B cell (primary cell): ENCODE measurements at regions not wholly inside any gene's neighbourhood (a gene's known extent, or its start where the extent isn't known, plus 50 kb on each side); places are given as distances from the start of the nearest gene placed in this dataset.

Source experiments
- ATAC-seq: fragments of 200-7000 bp; cut with Tn5 transposase; one replicate; pipeline ENCODE4 v1.10.0; 2021; ENCODE audit warnings: low read depth, mild to moderate bottlenecking, moderate number of reproducible peaks, moderate library complexity
- CTCF ChIA-PET: fragments of 350-600 bp; sonication (Branson Sonifier 250); formaldehyde crosslinking; loops from one replicate; lab custom pipeline; 2021; ENCODE audit warnings: antibody characterized with exemption, inconsistent platforms; lab: Charles Lee
- POLR2A ChIA-PET: fragments of 350-600 bp; sonication (Branson Sonifier 250); formaldehyde crosslinking; loops from one replicate; lab custom pipeline; 2021; ENCODE audit warnings: antibody characterized with exemption; lab: Charles Lee
- DNase-seq: peaks from one replicate; pipeline ENCODE4 v3.0.0; 2013
- H2AFZ ChIP-seq: 2 replicates; pipeline ENCODE4 v1.6.1; 2012; ENCODE audit warnings: mild to moderate bottlenecking, low read depth, low read length; ENCODE audit not compliant: insufficient read depth, poor library complexity, severe bottlenecking
- H3K27ac ChIP-seq, 2 donors: 1 replicate in 1 of 2; 2 replicates in 1 of 2; pipeline ENCODE4 v1.5.1; 2012 to 2013; ENCODE audit warnings: low read length in 2 of 2, mild to moderate bottlenecking in 2 of 2, moderate library complexity in 1 of 2
- H3K27me3 ChIP-seq, 4 experiments: fragments of 200-600 bp in 1 of 4; sonication (generic) in 1 of 4; replicated peaks in 1 of 4; 1 replicate in 2 of 4; 2 replicates in 2 of 4; pipeline versions ENCODE4 v1.6.1 to v1.7.0; 2013 to 2016; ENCODE audit warnings: low read length in 3 of 4, mild to moderate bottlenecking in 2 of 4, mixed read lengths in 1 of 4, moderate library complexity in 1 of 4; ENCODE audit not compliant: insufficient read depth in 4 of 4, control insufficient read depth in 3 of 4; ENCODE audit errors: control extremely low read depth in 1 of 4
- H3K36me3 ChIP-seq, 2 experiments: replicated peaks in 1 of 2; 1 replicate in 1 of 2; 2 replicates in 1 of 2; pipeline versions ENCODE4 v1.6.1 to v1.7.1; 2013; ENCODE audit warnings: low read length in 1 of 2; ENCODE audit not compliant: insufficient read depth in 2 of 2, control insufficient read depth in 1 of 2; ENCODE audit errors: control extremely low read depth in 1 of 2, extremely low read depth in 1 of 2
- H3K4me1 ChIP-seq, 2 donors: fragments of 200-600 bp in 1 of 2; sonication (generic) in 1 of 2; 1 replicate in 1 of 2; 2 replicates in 1 of 2; pipeline versions ENCODE4 v1.5.1 to v1.6.1; 2013 to 2017; ENCODE audit warnings: low read length in 2 of 2; ENCODE audit not compliant: control insufficient read depth in 2 of 2, insufficient read depth in 2 of 2
- H3K4me2 ChIP-seq: replicated peaks from 2 replicates; pipeline ENCODE3; 2012; ENCODE audit warnings: mild to moderate bottlenecking, low read depth, low read length; ENCODE audit not compliant: poor library complexity, severe bottlenecking
- H3K4me3 ChIP-seq, 5 experiments: fragments of 200-600 bp in 1 of 5; sonication (generic) in 1 of 5; 1 replicate in 3 of 5; 2 replicates in 2 of 5; pipeline versions ENCODE4 v1.5.1 to v1.7.0; 2011 to 2016; ENCODE audit warnings: low read length in 4 of 5, mild to moderate bottlenecking in 4 of 5, low read depth in 2 of 5, control low read depth in 1 of 5, moderate library complexity in 1 of 5; ENCODE audit not compliant: insufficient read depth in 1 of 5; ENCODE audit errors: control extremely low read depth in 1 of 5, extremely low read depth in 1 of 5
- H3K79me2 ChIP-seq: fragments of 200-600 bp; sonication (generic); one replicate; pipeline ENCODE4 v1.6.0; 2016; ENCODE audit warnings: low read length; ENCODE audit not compliant: control insufficient read depth, insufficient read depth
- H3K9ac ChIP-seq: fragments of 200-600 bp; sonication (generic); 2 replicates; pipeline ENCODE4 v1.6.1; 2017; ENCODE audit warnings: mild to moderate bottlenecking, low read length, moderate library complexity
- H3K9me3 ChIP-seq, 3 donors: one replicate each; pipeline versions ENCODE4 v1.6.1 to v1.7.1; 2013; ENCODE audit warnings: low read length in 2 of 3; ENCODE audit not compliant: control insufficient read depth in 2 of 3, insufficient read depth in 1 of 3; ENCODE audit errors: control extremely low read depth in 1 of 3
- H4K20me1 ChIP-seq: 2 replicates; pipeline ENCODE4 v1.6.0; 2012; ENCODE audit warnings: mild to moderate bottlenecking, low read length; ENCODE audit not compliant: insufficient read depth, control insufficient read depth, poor library complexity, severe bottlenecking
- H3K27ac Mint-ChIP-seq: one replicate; pipeline ENCODE4 v1.8.0; 2021; ENCODE audit warnings: mixed read lengths
- H3K27me3 Mint-ChIP-seq: one replicate; pipeline ENCODE4 v1.8.0; 2021; ENCODE audit warnings: mixed read lengths
- H3K4me1 Mint-ChIP-seq: one replicate; pipeline ENCODE4 v1.8.0; 2021; ENCODE audit warnings: mixed read lengths
- H3K4me3 Mint-ChIP-seq: one replicate; pipeline ENCODE4 v1.8.0; 2021; ENCODE audit warnings: mixed read lengths
- H3K9me3 Mint-ChIP-seq: one replicate; pipeline ENCODE4 v1.8.0; 2022; ENCODE audit warnings: mixed read lengths; ENCODE audit not compliant: insufficient read depth
- CTCF ChIP-seq: fragments of 200-600 bp; IDR thresholded peaks from one replicate; pipeline ENCODE4 v1.8.0; 2022; ENCODE audit warnings: antibody characterized with exemption, mild to moderate bottlenecking
- EZH2 ChIP-seq: IDR thresholded peaks from 2 replicates; pipeline ENCODE4 v1.6.1; 2012; ENCODE audit warnings: borderline replicate concordance, low read depth, mild to moderate bottlenecking, moderate library complexity, low read length; ENCODE audit not compliant: insufficient read depth, poor library complexity, severe bottlenecking
- WGBS: methylation state at CpG from one replicate; pipeline ENCODE4 v1.1.5; 2013; ENCODE audit warnings: missing lambda C conversion rate; ENCODE audit not compliant: insufficient coverage; 5-methylcytosine and 5-hydroxymethylcytosine counted together
- intact Hi-C: fragments of 100-400 bp; cut with micrococcal nuclease; formaldehyde crosslinking; loops from one replicate; pipeline ENCODE4 v1.10.0; 2022

- no peak for ATAC-seq
- TF ChIP-seq CTCF (no peak), EZH2 (no peak)
- intact Hi-C loops, result no loop called here
- Histone ChIP-seq H3K4me1 (no peaks in the 10 kb centered on the region), H3K27ac (no peak overlapping the region), H3K9me3 (no peaks in the 10 kb centered on the region), H3K27me3 (no peaks in the 10 kb centered on the region), H3K79me2 (no peaks in the 10 kb centered on the region), H4K20me1 (no peaks in the 10 kb centered on the region), H3K4me2 (no peak overlapping the region), H2AFZ (no peak overlapping the region), H3K4me3 (no peak overlapping the region), H3K36me3 (no peaks in the 10 kb centered on the region), H3K9ac (no peak overlapping the region)
- CTCF ChIA-PET, result no interaction called here
- DNase-seq, result no peak
- POLR2A ChIA-PET, result no interaction called here
- no CpG with 5 or more reads among the region's 2 CpGs for WGBS
- no peak overlapping the region for H3K27ac Mint-ChIP-seq
- no peaks in the 10 kb centered on the region for H3K4me1 Mint-ChIP-seq
- H3K9me3 Mint-ChIP-seq, result no peaks in the 10 kb centered on the region
- H3K4me3 Mint-ChIP-seq, result no peak overlapping the region
- H3K27me3 Mint-ChIP-seq, result no peaks in the 10 kb centered on the region
These were observed 165.7 kb upstream of the ADAMTS9 start for GRCh38 chr3:64853456-64853855.

- Histone ChIP-seq H3K9me3 (no peaks in the 10 kb centered on the region), H4K20me1 (no peaks in the 10 kb centered on the region), H3K4me1 (no peaks in the 10 kb centered on the region), H3K27me3 (no peaks in the 10 kb centered on the region), H3K36me3 (no peaks in the 10 kb centered on the region), H3K4me3 (no peak overlapping the region), H3K79me2 (no peaks in the 10 kb centered on the region), H3K27ac (no peak overlapping the region), H2AFZ (no peak overlapping the region), H3K9ac (no peak overlapping the region), H3K4me2 (no peak overlapping the region)
- CTCF ChIA-PET, result no interaction called here
- ATAC-seq (no peak), DNase-seq (no peak)
- no peak for TF ChIP-seq CTCF
- TF ChIP-seq EZH2, result no peak
- Mint-ChIP-seq H3K27me3 (no peaks in the 10 kb centered on the region), H3K27ac (no peak overlapping the region), H3K4me3 (no peak overlapping the region), H3K9me3 (no peaks in the 10 kb centered on the region), H3K4me1 (no peaks in the 10 kb centered on the region)
- intact Hi-C loops, result no loop called here
- POLR2A ChIA-PET, result no interaction called here
- 67% methylated on average over 1 of the region's 2 CpGs for WGBS
These were observed 164.9 kb upstream of the ADAMTS9 start for GRCh38 chr3:64852738-64853137.
